Natural killer cell (primary cell): ENCODE measurements at regions not wholly inside any gene's neighbourhood (a gene's known extent, or its start where the extent isn't known, plus 50 kb on each side); places are given as distances from the start of the nearest gene placed in this dataset.

ENCODE experiments used
- ATAC-seq, 3 donors: fragments of 150-1000 bp in 2 of 3; fragments of 200-7000 bp in 1 of 3; cut with Tn5 transposase; 1 replicate in 1 of 3; 2 replicates in 2 of 3; pipeline ENCODE4 v1.10.0; 2021; ENCODE audit warnings: mild to moderate bottlenecking in 2 of 3, moderate library complexity in 2 of 3
- DNase-seq, 2 donors: peaks; one replicate each; pipeline versions ENCODE4 v3.0.0 to v3.0.0-alpha.2; 2013 to 2021; ENCODE audit warnings: mixed read lengths in 1 of 2
- H3K27ac ChIP-seq: one replicate; pipeline ENCODE4 v1.5.1; 2013; ENCODE audit warnings: mild to moderate bottlenecking, low read length
- H3K27me3 ChIP-seq: one replicate; pipeline ENCODE4 v1.6.1; 2013; ENCODE audit warnings: low read length; ENCODE audit not compliant: control insufficient read depth, insufficient read depth
- H3K36me3 ChIP-seq: one replicate; pipeline ENCODE4 v1.6.1; 2013; ENCODE audit warnings: low read length; ENCODE audit not compliant: control insufficient read depth, insufficient read depth
- H3K4me1 ChIP-seq: one replicate; pipeline ENCODE4 v1.6.1; 2013; ENCODE audit warnings: low read length; ENCODE audit not compliant: control insufficient read depth, insufficient read depth
- H3K4me3 ChIP-seq: one replicate; pipeline ENCODE4 v1.5.1; 2013; ENCODE audit warnings: low read length
- H3K9me3 ChIP-seq: one replicate; pipeline ENCODE4 v1.6.1; 2013; ENCODE audit warnings: low read length; ENCODE audit not compliant: control insufficient read depth, insufficient read depth
- H3K27ac Mint-ChIP-seq, 2 donors: one replicate each; pipeline ENCODE4 v1.8.0; 2022; ENCODE audit warnings: mild to moderate bottlenecking in 2 of 2, mixed read lengths in 2 of 2, moderate library complexity in 1 of 2
- H3K27me3 Mint-ChIP-seq, 2 donors: one replicate each; pipeline ENCODE4 v1.8.0; 2022; ENCODE audit warnings: low read depth in 2 of 2, mixed read lengths in 2 of 2
- H3K36me3 Mint-ChIP-seq: one replicate; pipeline ENCODE4 v1.8.0; 2022; ENCODE audit warnings: mixed read lengths
- H3K4me1 Mint-ChIP-seq, 2 donors: one replicate each; pipeline ENCODE4 v1.8.0; 2022; ENCODE audit warnings: mixed read lengths in 2 of 2
- H3K4me3 Mint-ChIP-seq: one replicate; pipeline ENCODE4 v1.8.0; 2022; ENCODE audit warnings: mild to moderate bottlenecking, moderate library complexity, mixed read lengths
- H3K9me3 Mint-ChIP-seq, 2 donors: one replicate each; pipeline ENCODE4 v1.8.0; 2022; ENCODE audit warnings: mixed read lengths in 2 of 2
- CTCF ChIP-seq: fragments of 200-600 bp; IDR thresholded peaks from one replicate; pipeline ENCODE4 v1.8.0; 2022; ENCODE audit warnings: antibody characterized with exemption
- WGBS: methylation state at CpG from one replicate; pipeline ENCODE4 v1.1.7; 2013; ENCODE audit warnings: missing lambda C conversion rate; ENCODE audit not compliant: insufficient coverage; 5-methylcytosine and 5-hydroxymethylcytosine counted together
- intact Hi-C: fragments of 100-400 bp; cut with micrococcal nuclease; formaldehyde crosslinking; loops from one replicate; pipeline ENCODE4 v1.14.2; 2022

- intact Hi-C loops: no loop called here
- Histone ChIP-seq H3K27ac (no peak overlapping the region), H3K4me3 (no peak overlapping the region), H3K36me3 (no peaks in the 10 kb centered on the region), H3K4me1 (peaks cover 3% of the 10 kb centered on the region), H3K9me3 (no peaks in the 10 kb centered on the region), H3K27me3 (no peaks in the 10 kb centered on the region)
- Mint-ChIP-seq H3K36me3 (no peaks in the 10 kb centered on the region), H3K27ac (no peak overlapping the region), H3K4me3 (no peak overlapping the region), H3K4me1 (peaks cover 16 to 20% of the 10 kb centered on the region in 2 donors), H3K27me3 (no peaks in the 10 kb centered on the region), H3K9me3 (no peaks in the 10 kb centered on the region)
- 91% methylated on average over 5 of the region's 6 CpGs for WGBS
- DNase-seq (no peak), ATAC-seq (no peak)
- no peak for TF ChIP-seq CTCF
Observed at GRCh38 chr11:128234143-128234542, 353.2 kb downstream of the ETS1 start.

- DNase-seq (no peak), ATAC-seq (no peak)
- no peaks in the 10 kb centered on the region for H3K9me3 ChIP-seq
- no peak overlapping the region for H3K27ac ChIP-seq
- H3K4me3 ChIP-seq: no peak overlapping the region
- no peak for TF ChIP-seq CTCF
- H3K9me3 Mint-ChIP-seq: no peaks in the 10 kb centered on the region
- intact Hi-C loops: no loop called here
- no peaks in the 10 kb centered on the region for H3K27me3 Mint-ChIP-seq
- WGBS: 75% methylated on average over 4 of the region's 5 CpGs
- no peaks in the 10 kb centered on the region for H3K36me3 Mint-ChIP-seq
- H3K4me1 Mint-ChIP-seq: peaks cover 9 to 15% of the 10 kb centered on the region in 2 donors
- H3K4me3 Mint-ChIP-seq: no peak overlapping the region
- peaks cover 3% of the 10 kb centered on the region for H3K4me1 ChIP-seq
- H3K36me3 ChIP-seq: no peaks in the 10 kb centered on the region
- H3K27ac Mint-ChIP-seq: no peak overlapping the region
- no peaks in the 10 kb centered on the region for H3K27me3 ChIP-seq
Observed at GRCh38 chr11:128232588-128232987, 354.8 kb downstream of the ETS1 start.

- no peaks in the 10 kb centered on the region for H3K36me3 Mint-ChIP-seq
- intact Hi-C loops: no loop called here
- no peaks in the 10 kb centered on the region for H3K9me3 ChIP-seq
- ATAC-seq (no peak), DNase-seq (no peak)
- TF ChIP-seq CTCF: no peak
- no peaks in the 10 kb centered on the region for H3K27me3 ChIP-seq
- no peaks in the 10 kb centered on the region for H3K27me3 Mint-ChIP-seq
- no peak overlapping the region for H3K27ac Mint-ChIP-seq
- H3K4me1 Mint-ChIP-seq: peaks cover 9 to 19% of the 10 kb centered on the region in 2 donors
- no peak overlapping the region for H3K4me3 Mint-ChIP-seq
- WGBS: 97% methylated on average over 3 of the region's 4 CpGs
- H3K4me1 ChIP-seq: peaks cover 3% of the 10 kb centered on the region
- H3K4me3 ChIP-seq: no peak overlapping the region
- H3K36me3 ChIP-seq: no peaks in the 10 kb centered on the region
- H3K27ac ChIP-seq: no peak overlapping the region
- H3K9me3 Mint-ChIP-seq: no peaks in the 10 kb centered on the region
Observed at GRCh38 chr11:128231845-128232410, 355.4 kb downstream of the ETS1 start.

- H3K36me3 Mint-ChIP-seq: no peaks in the 10 kb centered on the region
- Histone ChIP-seq H3K36me3 (no peaks in the 10 kb centered on the region), H3K4me1 (peaks cover 3% of the 10 kb centered on the region), H3K4me3 (no peak overlapping the region), H3K9me3 (no peaks in the 10 kb centered on the region), H3K27me3 (no peaks in the 10 kb centered on the region), H3K27ac (no peak overlapping the region)
- no peaks in the 10 kb centered on the region for H3K27me3 Mint-ChIP-seq
- peaks cover 9 to 37% of the 10 kb centered on the region in 2 donors for H3K4me1 Mint-ChIP-seq
- no peak overlapping the region for H3K4me3 Mint-ChIP-seq
- ATAC-seq: no peak
- WGBS: no CpG with 5 or more reads among the region's 3 CpGs
- no peak for TF ChIP-seq CTCF
- no peak overlapping the region for H3K27ac Mint-ChIP-seq
- no peak for DNase-seq
- no peaks in the 10 kb centered on the region for H3K9me3 Mint-ChIP-seq
- intact Hi-C loops: no loop called here
Observed at GRCh38 chr11:128227466-128227865, 359.9 kb downstream of the ETS1 start.
